H9 (cell line): ENCODE measurements at regions not wholly inside any gene's neighbourhood (a gene's known extent, or its start where the extent isn't known, plus 50 kb on each side); places are given as distances from the start of the nearest gene placed in this dataset.

Source experiments
- DNase-seq: peaks from one replicate; pipeline ENCODE4 v3.0.0-alpha.2; 2017
- H2AFZ ChIP-seq: one replicate; pipeline ENCODE4 v1.6.1; 2013; ENCODE audit warnings: mild to moderate bottlenecking, low read length, control low read depth, moderate library complexity
- H2AK5ac ChIP-seq: 2 replicates; pipeline ENCODE4 v1.6.1; 2013; ENCODE audit warnings: low read length, control low read depth, mixed read lengths; ENCODE audit not compliant: insufficient read length
- H2BK120ac ChIP-seq: one replicate; pipeline ENCODE4 v1.6.1; 2013; ENCODE audit warnings: low read depth, mild to moderate bottlenecking, low read length, control low read depth, inconsistent platforms; ENCODE audit not compliant: poor library complexity, severe bottlenecking
- H2BK12ac ChIP-seq: 2 replicates; pipeline ENCODE4 v1.6.1; 2013; ENCODE audit warnings: low read length, control low read depth, mixed read lengths, low read depth; ENCODE audit not compliant: insufficient read length
- H2BK15ac ChIP-seq: 2 replicates; pipeline ENCODE4 v1.6.1; 2013; ENCODE audit warnings: low read depth, low read length, control low read depth
- H2BK20ac ChIP-seq: one replicate; pipeline ENCODE4 v1.6.1; 2013; ENCODE audit warnings: low read depth, mild to moderate bottlenecking, low read length, control low read depth, inconsistent platforms; ENCODE audit not compliant: poor library complexity, severe bottlenecking
- H2BK5ac ChIP-seq: 2 replicates; pipeline ENCODE4 v1.6.1; 2013; ENCODE audit warnings: low read length, control low read depth, mixed read lengths; ENCODE audit not compliant: insufficient read length
- H3K14ac ChIP-seq: 2 replicates; pipeline ENCODE4 v1.6.1; 2013; ENCODE audit warnings: low read length, control low read depth; ENCODE audit not compliant: insufficient read depth
- H3K18ac ChIP-seq: 2 replicates; pipeline ENCODE4 v1.6.1; 2013; ENCODE audit warnings: low read depth, mild to moderate bottlenecking, mixed read lengths, low read length, control low read depth; ENCODE audit not compliant: insufficient read length
- H3K23ac ChIP-seq: 2 replicates; pipeline ENCODE4 v1.6.1; 2013; ENCODE audit warnings: low read length, control low read depth, mixed read lengths, low read depth; ENCODE audit not compliant: insufficient read length
- H3K23me2 ChIP-seq: 2 replicates; pipeline ENCODE4 v1.6.1; 2013; ENCODE audit warnings: low read depth, mild to moderate bottlenecking, mixed read lengths, low read length, control low read depth; ENCODE audit not compliant: insufficient read length, poor library complexity, severe bottlenecking
- H3K27ac ChIP-seq: 2 replicates; pipeline ENCODE4 v1.5.1; 2013; ENCODE audit warnings: low read length, control low read depth, mixed read lengths, low read depth; ENCODE audit not compliant: insufficient read length
- H3K27me3 ChIP-seq: 2 replicates; pipeline ENCODE4 v1.6.1; 2013; ENCODE audit warnings: low read length, control low read depth, inconsistent platforms; ENCODE audit not compliant: insufficient read depth
- H3K4ac ChIP-seq: 2 replicates; pipeline ENCODE4 v1.6.1; 2013; ENCODE audit warnings: low read depth, mild to moderate bottlenecking, control low read depth, inconsistent platforms, low read length, moderate library complexity
- H3K4me1 ChIP-seq: 2 replicates; pipeline ENCODE4 v1.6.1; 2013; ENCODE audit warnings: low read length, control low read depth, inconsistent platforms; ENCODE audit not compliant: insufficient read depth
- H3K4me2 ChIP-seq: 2 replicates; pipeline ENCODE4 v1.6.1; 2013; ENCODE audit warnings: low read length, control low read depth, mixed read lengths; ENCODE audit not compliant: insufficient read length, insufficient read depth
- H3K56ac ChIP-seq: 2 replicates; pipeline ENCODE4 v1.6.1; 2013; ENCODE audit warnings: low read depth, mild to moderate bottlenecking, mixed read lengths, low read length, control low read depth; ENCODE audit not compliant: insufficient read length
- H3K79me1 ChIP-seq: 2 replicates; pipeline ENCODE4 v1.6.1; 2013; ENCODE audit warnings: low read depth, mild to moderate bottlenecking, moderate library complexity, low read length, control low read depth, inconsistent platforms; ENCODE audit not compliant: insufficient read depth, poor library complexity, severe bottlenecking
- H3K79me2 ChIP-seq: 2 replicates; pipeline ENCODE4 v1.6.1; 2013; ENCODE audit warnings: low read length, control low read depth, inconsistent platforms; ENCODE audit not compliant: insufficient read depth
- H3K9ac ChIP-seq: 2 replicates; pipeline ENCODE4 v1.6.1; 2013; ENCODE audit warnings: low read length, control low read depth, mixed read lengths; ENCODE audit not compliant: insufficient read length; ENCODE audit errors: extremely low read depth
- H3K9me3 ChIP-seq: one replicate; pipeline ENCODE4 v1.6.1; 2013; ENCODE audit warnings: low read depth, low read length, inconsistent platforms; ENCODE audit not compliant: control insufficient read depth
- H3T11ph ChIP-seq: one replicate; pipeline ENCODE4 v1.6.1; 2013; ENCODE audit warnings: mild to moderate bottlenecking, low read length, control low read depth, inconsistent platforms
- H4K20me1 ChIP-seq: one replicate; pipeline ENCODE4 v1.6.1; 2013; ENCODE audit not compliant: control insufficient read depth, insufficient read length, insufficient read depth
- H4K5ac ChIP-seq: 2 replicates; pipeline ENCODE4 v1.6.1; 2013; ENCODE audit warnings: low read depth, mild to moderate bottlenecking, mixed read lengths, low read length, control low read depth; ENCODE audit not compliant: insufficient read length
- H4K8ac ChIP-seq: replicated peaks from 2 replicates; pipeline ENCODE4 v1.6.1; 2013; ENCODE audit warnings: low read length, control low read depth, mixed read lengths, low read depth; ENCODE audit not compliant: insufficient read length
- H4K91ac ChIP-seq: 2 replicates; pipeline ENCODE4 v1.6.1; 2013; ENCODE audit warnings: low read depth, mild to moderate bottlenecking, moderate library complexity, mixed read lengths, low read length, control low read depth; ENCODE audit not compliant: insufficient read length
- H3K27ac Mint-ChIP-seq, 3 experiments: 2 replicates in 2 of 3; 3 replicates in 1 of 3; pipeline ENCODE4 v1.8.0; 2020 to 2021; ENCODE audit warnings: mixed read lengths in 3 of 3, mild to moderate bottlenecking in 1 of 3, moderate library complexity in 1 of 3
- H3K27me3 Mint-ChIP-seq: 2 replicates; pipeline ENCODE4 v1.8.0; 2021; ENCODE audit warnings: low read depth, mild to moderate bottlenecking, moderate library complexity, mixed read lengths
- H3K36me3 Mint-ChIP-seq, 3 experiments: 2 replicates in 2 of 3; 3 replicates in 1 of 3; pipeline ENCODE4 v1.8.0; 2020 to 2021; ENCODE audit warnings: low read depth in 3 of 3, mixed read lengths in 3 of 3; ENCODE audit not compliant: insufficient read depth in 1 of 3
- H3K4me1 Mint-ChIP-seq, 2 experiments: 2 replicates each; pipeline ENCODE4 v1.8.0; 2020; ENCODE audit warnings: mixed read lengths in 2 of 2
- H3K4me3 Mint-ChIP-seq, 2 experiments: 2 replicates in 1 of 2; 3 replicates in 1 of 2; pipeline ENCODE4 v1.8.0; 2020 to 2021; ENCODE audit warnings: mild to moderate bottlenecking in 2 of 2, mixed read lengths in 2 of 2, moderate library complexity in 1 of 2
- H3K9me3 Mint-ChIP-seq, 2 experiments: 2 replicates in 1 of 2; 3 replicates in 1 of 2; pipeline ENCODE4 v1.8.0; 2020; ENCODE audit warnings: mild to moderate bottlenecking in 2 of 2, mixed read lengths in 2 of 2, moderate library complexity in 1 of 2
- WGBS: extraction: QIAGEN DNeasy Blood & Tissue Kit; methylation state at CpG from one replicate; pipeline ENCODE4 v1.1.7; 2013; ENCODE audit warnings: missing lambda C conversion rate, low lambda C conversion rate, mixed read lengths; ENCODE audit not compliant: insufficient read length; ENCODE audit errors: extremely low coverage; 5-methylcytosine and 5-hydroxymethylcytosine counted together
- TF ChIP-seq, protein P1 (sequence below): fragments of 200-600 bp; sonication (generic); conservative IDR thresholded peaks from 3 replicates; pipeline ENCODE4 v1.8.0; 2021; ENCODE audit warnings: antibody characterized with exemption, mild to moderate bottlenecking

DNA sequence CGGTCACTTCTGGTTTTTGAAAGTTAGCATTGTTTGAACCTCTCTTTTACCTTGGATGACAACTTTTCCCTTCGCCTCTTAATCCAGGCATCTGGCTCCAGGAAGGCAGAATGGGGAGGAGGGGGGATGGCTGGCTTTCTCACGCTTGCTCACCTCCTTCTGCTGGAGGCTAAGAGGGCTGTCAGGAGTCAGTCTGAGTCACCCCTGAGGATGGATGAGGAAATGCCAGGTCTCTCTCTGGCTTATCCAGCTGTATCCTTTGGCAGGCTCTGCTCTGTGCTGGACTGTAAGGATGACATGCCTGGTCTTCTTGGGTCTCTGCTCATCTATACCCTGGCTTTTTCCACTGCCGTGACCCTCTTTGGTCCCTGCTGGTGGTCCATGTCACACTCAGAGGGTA is 142.9 kb upstream of the GYPC start:
- Histone ChIP-seq H2BK5ac (no peak overlapping the region), H2BK15ac (no peak overlapping the region), H3K27ac (no peak overlapping the region), H3K4me1 (peaks cover 4% of the 10 kb centered on the region; the same call in 1 of the 2 replicates), H3K4me2 (no peak overlapping the region), H3K79me1 (no peaks in the 10 kb centered on the region), H4K5ac (no peak overlapping the region), H2BK12ac (no peak overlapping the region), H2AFZ (no peak overlapping the region), H3K9me3 (no peaks in the 10 kb centered on the region), H4K91ac (no peak overlapping the region), H3K4ac (no peak overlapping the region), H3K23me2 (no peaks in the 10 kb centered on the region), H3K27me3 (no peaks in the 10 kb centered on the region), H2BK120ac (no peak overlapping the region), H4K8ac (no peak overlapping the region), H4K20me1 (no peaks in the 10 kb centered on the region), H3K23ac (no peak overlapping the region), H2AK5ac (no peak overlapping the region), H3T11ph (no peak overlapping the region), H3K18ac (no peak overlapping the region), H3K79me2 (no peaks in the 10 kb centered on the region), H3K9ac (no peak overlapping the region), H2BK20ac (no peak overlapping the region), H3K14ac (no peak overlapping the region), H3K56ac (no peak overlapping the region)
- H3K4me1 Mint-ChIP-seq = peaks cover 9 to 11% of the 10 kb centered on the region in 2 experiments
- H3K27ac Mint-ChIP-seq = no peak overlapping the region
- WGBS = no CpG with 5 or more reads among the region's 4 CpGs
- H3K36me3 Mint-ChIP-seq = peaks cover 0 to 8% (median 0%) of the 10 kb centered on the region in 3 experiments; a peak in 3 of 7 replicates
- no peak overlapping the region for H3K4me3 Mint-ChIP-seq
- no peak for DNase-seq
- TF ChIP-seq, protein P1, sequence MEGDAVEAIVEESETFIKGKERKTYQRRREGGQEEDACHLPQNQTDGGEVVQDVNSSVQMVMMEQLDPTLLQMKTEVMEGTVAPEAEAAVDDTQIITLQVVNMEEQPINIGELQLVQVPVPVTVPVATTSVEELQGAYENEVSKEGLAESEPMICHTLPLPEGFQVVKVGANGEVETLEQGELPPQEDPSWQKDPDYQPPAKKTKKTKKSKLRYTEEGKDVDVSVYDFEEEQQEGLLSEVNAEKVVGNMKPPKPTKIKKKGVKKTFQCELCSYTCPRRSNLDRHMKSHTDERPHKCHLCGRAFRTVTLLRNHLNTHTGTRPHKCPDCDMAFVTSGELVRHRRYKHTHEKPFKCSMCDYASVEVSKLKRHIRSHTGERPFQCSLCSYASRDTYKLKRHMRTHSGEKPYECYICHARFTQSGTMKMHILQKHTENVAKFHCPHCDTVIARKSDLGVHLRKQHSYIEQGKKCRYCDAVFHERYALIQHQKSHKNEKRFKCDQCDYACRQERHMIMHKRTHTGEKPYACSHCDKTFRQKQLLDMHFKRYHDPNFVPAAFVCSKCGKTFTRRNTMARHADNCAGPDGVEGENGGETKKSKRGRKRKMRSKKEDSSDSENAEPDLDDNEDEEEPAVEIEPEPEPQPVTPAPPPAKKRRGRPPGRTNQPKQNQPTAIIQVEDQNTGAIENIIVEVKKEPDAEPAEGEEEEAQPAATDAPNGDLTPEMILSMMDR = no peak
- H3K9me3 Mint-ChIP-seq = peaks cover 0 to 5% of the 10 kb centered on the region in 2 experiments; a peak in 3 of 5 replicates
- peaks cover 3% of the 10 kb centered on the region for H3K27me3 Mint-ChIP-seq
